Transverse colon (tissue), 4 donors: ENCODE measurements at regions not wholly inside any gene's neighbourhood (a gene's known extent, or its start where the extent isn't known, plus 50 kb on each side); places are given as distances from the start of the nearest gene placed in this dataset.

Source experiments
- CTCF ChIP-seq, 5 experiments: fragments of 200-600 bp in 3 of 5; fragments of 450-650 bp in 2 of 5; sonication (generic) in 3 of 5; IDR thresholded peaks; 1 replicate in 2 of 5; 2 replicates in 3 of 5; pipeline ENCODE4 v1.5.1; 2016 to 2017; ENCODE audit warnings: antibody characterized with exemption in 5 of 5, inconsistent platforms in 3 of 5, mild to moderate bottlenecking in 2 of 5, moderate library complexity in 1 of 5
- POLR2A ChIP-seq: fragments of 450-650 bp; IDR thresholded peaks from one replicate; pipeline ENCODE4 v1.6.1; 2016; ENCODE audit warnings: antibody characterized with exemption, mild to moderate bottlenecking, moderate library complexity
- POLR2AphosphoS5 ChIP-seq, 3 donors: sonication (generic); formaldehyde crosslinking; IDR thresholded peaks; one replicate each; pipeline ENCODE4 v1.6.1; 2016; ENCODE audit warnings: antibody characterized with exemption in 3 of 3

- TF ChIP-seq POLR2A (no peak), CTCF (IDR thresholded peaks at IDR 0.05) (no peak), POLR2AphosphoS5 (IDR thresholded peaks at IDR 0.05) (no peak)
Measured at GRCh38 chr5:74918232-74918669, 52.1 kb upstream of the FAM169A start.
